NB4 (cell line): ENCODE measurements at regions not wholly inside any gene's neighbourhood (a gene's known extent, or its start where the extent isn't known, plus 50 kb on each side); places are given as distances from the start of the nearest gene placed in this dataset.

Source experiments
- MYC ChIP-seq: IDR thresholded peaks from 2 replicates; pipeline ENCODE4 v1.6.1; 2011; ENCODE audit warnings: low read depth, low read length
- POLR2A ChIP-seq: IDR thresholded peaks from 2 replicates; pipeline ENCODE4 v1.6.1; 2011; ENCODE audit warnings: mild to moderate bottlenecking; ENCODE audit not compliant: insufficient read length; ENCODE audit errors: extremely low read depth
- TF ChIP-seq, protein P1 (sequence below): IDR thresholded peaks from one replicate; pipeline ENCODE4 v1.5.1; 2012; ENCODE audit warnings: low read depth, low read length
- TF ChIP-seq, protein P2 (sequence below): IDR thresholded peaks from 2 replicates; pipeline ENCODE4 v1.6.1; 2011; ENCODE audit warnings: low read depth, low read length

DNA sequence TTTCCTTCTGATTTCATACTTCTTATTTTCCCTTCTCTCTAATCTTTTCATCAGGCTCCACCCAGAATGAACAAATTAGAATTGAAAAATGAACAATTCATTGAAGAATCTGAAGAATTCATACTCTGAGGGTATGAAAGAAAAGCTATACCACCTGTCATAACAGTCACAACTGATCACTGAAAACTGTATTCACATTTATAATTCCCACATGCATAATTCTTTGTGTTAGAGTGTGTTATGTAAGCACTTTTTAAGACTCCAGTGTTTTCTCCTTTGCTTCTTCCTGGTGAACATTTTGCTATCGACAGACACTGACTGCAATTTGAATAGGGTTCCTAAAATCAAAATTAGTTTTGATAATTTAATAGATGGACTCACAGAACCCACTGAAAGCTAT is 271.2 kb downstream of the SLC16A7 start:
- TF ChIP-seq, protein P1, sequence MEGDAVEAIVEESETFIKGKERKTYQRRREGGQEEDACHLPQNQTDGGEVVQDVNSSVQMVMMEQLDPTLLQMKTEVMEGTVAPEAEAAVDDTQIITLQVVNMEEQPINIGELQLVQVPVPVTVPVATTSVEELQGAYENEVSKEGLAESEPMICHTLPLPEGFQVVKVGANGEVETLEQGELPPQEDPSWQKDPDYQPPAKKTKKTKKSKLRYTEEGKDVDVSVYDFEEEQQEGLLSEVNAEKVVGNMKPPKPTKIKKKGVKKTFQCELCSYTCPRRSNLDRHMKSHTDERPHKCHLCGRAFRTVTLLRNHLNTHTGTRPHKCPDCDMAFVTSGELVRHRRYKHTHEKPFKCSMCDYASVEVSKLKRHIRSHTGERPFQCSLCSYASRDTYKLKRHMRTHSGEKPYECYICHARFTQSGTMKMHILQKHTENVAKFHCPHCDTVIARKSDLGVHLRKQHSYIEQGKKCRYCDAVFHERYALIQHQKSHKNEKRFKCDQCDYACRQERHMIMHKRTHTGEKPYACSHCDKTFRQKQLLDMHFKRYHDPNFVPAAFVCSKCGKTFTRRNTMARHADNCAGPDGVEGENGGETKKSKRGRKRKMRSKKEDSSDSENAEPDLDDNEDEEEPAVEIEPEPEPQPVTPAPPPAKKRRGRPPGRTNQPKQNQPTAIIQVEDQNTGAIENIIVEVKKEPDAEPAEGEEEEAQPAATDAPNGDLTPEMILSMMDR, result no peak
- TF ChIP-seq POLR2A (no peak), MYC (no peak)
- TF ChIP-seq, protein P2, sequence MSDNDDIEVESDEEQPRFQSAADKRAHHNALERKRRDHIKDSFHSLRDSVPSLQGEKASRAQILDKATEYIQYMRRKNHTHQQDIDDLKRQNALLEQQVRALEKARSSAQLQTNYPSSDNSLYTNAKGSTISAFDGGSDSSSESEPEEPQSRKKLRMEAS, result no peak
